IPS-NIHi7 (cell line): ENCODE measurements at regions not wholly inside any gene's neighbourhood (a gene's known extent, or its start where the extent isn't known, plus 50 kb on each side); places are given as distances from the start of the nearest gene placed in this dataset.
A peak's percentile ranks its signal among the peaks of the same experiment; 100 is the strongest.
"Not testable (repeated sequence)": the region's sequence is repeated elsewhere in the genome, so short reads cannot be mapped to it uniquely, and the experiment has no call there.

ENCODE experiments used
- DNase-seq: peaks from one replicate; pipeline ENCODE4 v3.0.0; 2012; ENCODE audit warnings: mixed read lengths; ENCODE audit errors: extremely low spot score

GRCh38 chr6:27188885-27189418, 58.5 kb upstream of the PRSS16 start:
- peak; percentile 66 for DNase-seq

GRCh38 chr6:27190126-27190525, 57.4 kb upstream of the PRSS16 start:
- no peak for DNase-seq

GRCh38 chr6:27194453-27194852, 53.0 kb upstream of the PRSS16 start:
- not testable (repeated sequence) for DNase-seq

GRCh38 chr6:27195547-27195946, 52.0 kb upstream of the PRSS16 start:
- not testable (repeated sequence) for DNase-seq
